SK-N-SH treated with all-trans-retinoic acid at 6 μM for 48 hours (cell line): ENCODE measurements at regions not wholly inside any gene's neighbourhood (a gene's known extent, or its start where the extent isn't known, plus 50 kb on each side); places are given as distances from the start of the nearest gene placed in this dataset.

Source experiments
- ATAC-seq: fragments of 200-7000 bp; cut with Tn5 transposase; 3 replicates; pipeline ENCODE4 v1.9.1; 2020; ENCODE audit warnings: mild to moderate bottlenecking, moderate library complexity
- ARNTL ChIP-seq: fragments of 450-650 bp; formaldehyde crosslinking; IDR thresholded peaks from 2 replicates; pipeline ENCODE4 v1.5.0; 2020; ENCODE audit warnings: low read depth, mild to moderate bottlenecking, moderate library complexity, borderline replicate concordance
- CREB5 ChIP-seq: fragments of 250-450 bp; sonication (Bioruptor Pico); IDR thresholded peaks from 2 replicates; pipeline ENCODE4 v1.5.1; 2020; ENCODE audit warnings: low read depth, mild to moderate bottlenecking, moderate library complexity
- CSDC2 ChIP-seq: fragments of 250-450 bp; sonication (Bioruptor Pico); IDR thresholded peaks from 2 replicates; pipeline ENCODE4 v1.5.0; 2020; ENCODE audit warnings: mild to moderate bottlenecking, moderate library complexity
- CSRNP3 ChIP-seq: fragments of 250-450 bp; sonication (Bioruptor Pico); IDR thresholded peaks from 2 replicates; pipeline ENCODE4 v1.5.1; 2021; ENCODE audit warnings: mild to moderate bottlenecking, moderate library complexity
- GLIS3 ChIP-seq: fragments of 250-450 bp; sonication (Bioruptor Pico); IDR thresholded peaks from 2 replicates; pipeline ENCODE4 v1.5.0; 2020; ENCODE audit warnings: mild to moderate bottlenecking, moderate library complexity
- PATZ1 ChIP-seq: fragments of 250-450 bp; sonication (Bioruptor Pico); IDR thresholded peaks from 2 replicates; pipeline ENCODE4 v1.8.0; 2020; ENCODE audit warnings: mild to moderate bottlenecking, moderate library complexity, borderline replicate concordance
- POU6F1 ChIP-seq: fragments of 250-450 bp; sonication (Bioruptor Pico); IDR thresholded peaks from 2 replicates; pipeline ENCODE4 v1.8.0; 2021; ENCODE audit warnings: low read depth, mild to moderate bottlenecking, moderate library complexity, borderline replicate concordance
- RARB ChIP-seq: fragments of 250-450 bp; sonication (Bioruptor Pico); IDR thresholded peaks from 2 replicates; pipeline ENCODE4 v1.8.0; 2021; ENCODE audit warnings: mild to moderate bottlenecking, moderate library complexity
- TSHZ2 ChIP-seq: fragments of 250-450 bp; sonication (Bioruptor Pico); IDR thresholded peaks from 2 replicates; pipeline ENCODE4 v1.5.0; 2020; ENCODE audit warnings: mild to moderate bottlenecking, moderate library complexity
- ZFP3 ChIP-seq: fragments of 250-450 bp; sonication (Bioruptor Pico); IDR thresholded peaks from 2 replicates; pipeline ENCODE4 v1.5.0; 2020; ENCODE audit warnings: mild to moderate bottlenecking, moderate library complexity
- ZFP30 ChIP-seq: fragments of 450-650 bp; formaldehyde crosslinking; IDR thresholded peaks from 2 replicates; pipeline ENCODE4 v1.5.0; 2022; ENCODE audit warnings: mild to moderate bottlenecking, moderate library complexity
- ZNF565 ChIP-seq: fragments of 450-650 bp; formaldehyde crosslinking; conservative IDR thresholded peaks from 2 replicates; pipeline ENCODE4 v1.5.0; 2020; ENCODE audit warnings: low read depth, mild to moderate bottlenecking, moderate library complexity
- ZNF70 ChIP-seq: fragments of 450-650 bp; formaldehyde crosslinking; IDR thresholded peaks from 2 replicates; pipeline ENCODE4 v1.5.0; 2020; ENCODE audit warnings: mild to moderate bottlenecking, moderate library complexity
- ZNF8 ChIP-seq: fragments of 450-650 bp; formaldehyde crosslinking; IDR thresholded peaks from 2 replicates; pipeline ENCODE4 v1.5.0; 2020; ENCODE audit warnings: mild to moderate bottlenecking, moderate library complexity

GRCh38 chr6:53432318-53433161 is 83.8 kb upstream of the ELOVL5 start (continued):
- TF ChIP-seq TSHZ2 (CRISPR knock-in tag) (no peak), ZNF8 (CRISPR knock-in tag) (no peak), PATZ1 (no peak), ZFP30 (CRISPR knock-in tag) (no peak), ARNTL (CRISPR knock-in tag) (no peak), CREB5 (CRISPR knock-in tag) (no peak), ZNF70 (CRISPR knock-in tag) (no peak), CSRNP3 (no peak)

- TF ChIP-seq PATZ1 (no peak), ZFP3 (no peak), GLIS3 (no peak), ZNF70 (CRISPR knock-in tag) (no peak), CSDC2 (CRISPR knock-in tag) (no peak), TSHZ2 (CRISPR knock-in tag) (no peak), RARB (no peak), ZNF565 (CRISPR knock-in tag) (no peak), ARNTL (CRISPR knock-in tag) (no peak)
- ATAC-seq = no peak
These were observed 83.0 kb upstream of the ELOVL5 start for GRCh38 chr6:53431704-53432103.

- ATAC-seq = no peak
- TF ChIP-seq POU6F1 (CRISPR knock-in tag) (no peak), ZFP30 (CRISPR knock-in tag) (no peak), PATZ1 (no peak), CSDC2 (CRISPR knock-in tag) (no peak), TSHZ2 (CRISPR knock-in tag) (no peak), ZFP3 (no peak), ARNTL (CRISPR knock-in tag) (no peak), ZNF70 (CRISPR knock-in tag) (no peak), ZNF565 (CRISPR knock-in tag) (no peak)
These were observed 80.7 kb upstream of the ELOVL5 start for GRCh38 chr6:53429401-53429800.
